H1 (cell line): ENCODE measurements at regions not wholly inside any gene's neighbourhood (a gene's known extent, or its start where the extent isn't known, plus 50 kb on each side); places are given as distances from the start of the nearest gene placed in this dataset.

Experiments
- CTCF ChIA-PET: fragments of 300-600 bp; sonication (Branson Sonifier 250); formaldehyde crosslinking; loops from one replicate; lab custom pipeline; 2021; ENCODE audit not compliant: partially characterized antibody; lab: Charles Lee
- POLR2A ChIA-PET: fragments of 300-600 bp; sonication (Branson Sonifier 250); formaldehyde crosslinking; loops from one replicate; lab custom pipeline; 2021; ENCODE audit warnings: inconsistent platforms; ENCODE audit not compliant: partially characterized antibody; lab: Charles Lee
- DNase-seq, 2 experiments: peaks; one replicate each; pipeline versions ENCODE4 v3.0.0 to v3.0.0-alpha.2; 2010 to 2022; ENCODE audit warnings: low spot score in 2 of 2, low read depth in 1 of 2, mixed read lengths in 1 of 2
- FAIRE-seq: peaks from 2 replicates; lab custom pipeline; 2011; peaks lifted over from hg19 to GRCh38; lab: Jason Lieb, UNC
- H2AFZ ChIP-seq: 2 replicates; pipeline ENCODE4 v1.8.1; 2012; ENCODE audit warnings: low read length, inconsistent platforms
- H2AK5ac ChIP-seq: 2 replicates; pipeline ENCODE4 v1.6.1; 2013; ENCODE audit warnings: low read depth, low read length
- H2BK120ac ChIP-seq: replicated peaks from 2 replicates; pipeline ENCODE3; 2013; ENCODE audit warnings: low read depth, low read length, inconsistent platforms
- H2BK12ac ChIP-seq: 2 replicates; pipeline ENCODE4 v1.6.1; 2013; ENCODE audit warnings: low read depth, low read length
- H2BK15ac ChIP-seq: 2 replicates; pipeline ENCODE4 v1.6.1; 2013; ENCODE audit warnings: low read length
- H2BK20ac ChIP-seq: 2 replicates; pipeline ENCODE4 v1.6.1; 2013; ENCODE audit warnings: low read length
- H2BK5ac ChIP-seq: 2 replicates; pipeline ENCODE4 v1.6.1; 2013; ENCODE audit warnings: low read depth, low read length
- H3K14ac ChIP-seq: 2 replicates; pipeline ENCODE4 v1.6.1; 2013; ENCODE audit warnings: inconsistent platforms; ENCODE audit not compliant: insufficient read length
- H3K18ac ChIP-seq: 2 replicates; pipeline ENCODE4 v1.6.1; 2013; ENCODE audit warnings: low read length; ENCODE audit errors: extremely low read depth
- H3K23ac ChIP-seq: 2 replicates; pipeline ENCODE4 v1.6.1; 2013; ENCODE audit warnings: inconsistent platforms; ENCODE audit not compliant: insufficient read length
- H3K23me2 ChIP-seq: 2 replicates; pipeline ENCODE4 v1.6.1; 2013; ENCODE audit warnings: low read depth, low read length
- H3K27ac ChIP-seq: 2 replicates; pipeline ENCODE4 v1.6.1; 2011; ENCODE audit warnings: low read depth, low read length, inconsistent platforms
- H3K27me3 ChIP-seq, 4 experiments: replicated peaks in 1 of 4; 1 replicate in 1 of 4; 2 replicates in 3 of 4; pipeline versions ENCODE4 v1.6.1 to v1.8.1; 2011 to 2013; ENCODE audit warnings: low read length in 3 of 4, mild to moderate bottlenecking in 3 of 4, inconsistent platforms in 2 of 4, mixed read lengths in 2 of 4, moderate library complexity in 1 of 4; ENCODE audit not compliant: control insufficient read depth in 3 of 4, insufficient read depth in 3 of 4; ENCODE audit errors: extremely low read depth in 1 of 4
- H3K36me3 ChIP-seq, 4 experiments: 2 replicates each; pipeline versions ENCODE4 v1.6.1 to v1.8.1; 2011 to 2013; ENCODE audit warnings: mild to moderate bottlenecking in 4 of 4, low read length in 3 of 4, moderate library complexity in 2 of 4, control low read depth in 1 of 4, inconsistent platforms in 1 of 4; ENCODE audit not compliant: insufficient read depth in 4 of 4, control insufficient read depth in 2 of 4
- H3K4ac ChIP-seq: replicated peaks from 2 replicates; pipeline ENCODE3; 2013; ENCODE audit warnings: low read length, low read depth, mixed read lengths, inconsistent platforms; ENCODE audit not compliant: insufficient read length
- H3K4me1 ChIP-seq, 4 experiments: replicated peaks in 1 of 4; 1 replicate in 1 of 4; 2 replicates in 3 of 4; pipeline versions ENCODE4 v1.6.1 to v1.8.1; 2011 to 2013; ENCODE audit warnings: low read length in 3 of 4, inconsistent platforms in 2 of 4, mixed read lengths in 1 of 4; ENCODE audit not compliant: insufficient read depth in 4 of 4, control insufficient read depth in 3 of 4
- H3K4me2 ChIP-seq, 2 experiments: 2 replicates each; pipeline versions ENCODE4 v1.6.1 to v1.8.1; 2011 to 2013; ENCODE audit warnings: low read depth in 2 of 2, low read length in 2 of 2, control low read depth in 1 of 2, inconsistent platforms in 1 of 2, mild to moderate bottlenecking in 1 of 2; ENCODE audit not compliant: insufficient read depth in 1 of 2
- H3K4me3 ChIP-seq, 4 experiments: fragments of 200-600, 300-600 bp in 1 of 4; sonication (generic), shearing (Covaris generic), sonication (Bioruptor Twin) in 1 of 4; 2 replicates each; pipeline versions ENCODE4 v1.5.1 to v1.8.1; 2011 to 2016; ENCODE audit warnings: low read length in 4 of 4, low read depth in 3 of 4, control low read depth in 2 of 4, inconsistent platforms in 2 of 4, mild to moderate bottlenecking in 2 of 4, mixed read lengths in 1 of 4, moderate library complexity in 1 of 4; ENCODE audit not compliant: insufficient read depth in 2 of 4; ENCODE audit errors: extremely low read depth in 1 of 4
- H3K56ac ChIP-seq: replicated peaks from 2 replicates; pipeline ENCODE3; 2013; ENCODE audit warnings: low read depth, mild to moderate bottlenecking, mixed read lengths, low read length, inconsistent platforms; ENCODE audit not compliant: insufficient read length
- H3K79me1 ChIP-seq: 2 replicates; pipeline ENCODE4 v1.6.1; 2013; ENCODE audit warnings: low read depth, low read length, control low read depth
- H3K79me2 ChIP-seq, 2 experiments: 2 replicates each; pipeline versions ENCODE4 v1.6.1 to v1.8.1; 2012 to 2013; ENCODE audit warnings: low read length in 2 of 2, mild to moderate bottlenecking in 2 of 2, inconsistent platforms in 1 of 2; ENCODE audit not compliant: insufficient read depth in 2 of 2, control insufficient read depth in 1 of 2
- H3K9ac ChIP-seq, 4 experiments: replicated peaks in 1 of 4; 1 replicate in 1 of 4; 2 replicates in 3 of 4; pipeline versions ENCODE4 v1.6.1 to v1.8.1; 2011 to 2013; ENCODE audit warnings: low read depth in 3 of 4, low read length in 3 of 4, control low read depth in 2 of 4, mild to moderate bottlenecking in 2 of 4, moderate library complexity in 2 of 4, inconsistent platforms in 1 of 4; ENCODE audit errors: extremely low read depth in 1 of 4
- H3K9me3 ChIP-seq, 2 experiments: 2 replicates each; pipeline versions ENCODE4 v1.6.1 to v1.8.1; 2012 to 2013; ENCODE audit warnings: mild to moderate bottlenecking in 2 of 2, moderate library complexity in 2 of 2, control low read depth in 1 of 2, inconsistent platforms in 1 of 2, low read depth in 1 of 2, low read length in 1 of 2, mixed read lengths in 1 of 2; ENCODE audit not compliant: insufficient read depth in 2 of 2
- H4K20me1 ChIP-seq, 2 experiments: replicated peaks in 1 of 2; 2 replicates each; pipeline versions ENCODE3 to v1.8.1; 2011 to 2013; ENCODE audit warnings: inconsistent platforms in 2 of 2, low read length in 2 of 2, mild to moderate bottlenecking in 1 of 2; ENCODE audit not compliant: insufficient read depth in 2 of 2, control insufficient read depth in 1 of 2
- H4K5ac ChIP-seq: 2 replicates; pipeline ENCODE4 v1.6.1; 2013; ENCODE audit warnings: low read length, low read depth, mixed read lengths, inconsistent platforms; ENCODE audit not compliant: insufficient read length
- H4K8ac ChIP-seq: 2 replicates; pipeline ENCODE4 v1.8.0; 2013; ENCODE audit warnings: mild to moderate bottlenecking, moderate library complexity, low read length, inconsistent platforms; ENCODE audit not compliant: insufficient read depth; ENCODE audit errors: extremely low read depth
- H4K91ac ChIP-seq: replicated peaks from 2 replicates; pipeline ENCODE3; 2013; ENCODE audit warnings: low read length, mixed read lengths, inconsistent platforms; ENCODE audit not compliant: insufficient read length
- ATF3 ChIP-seq: IDR thresholded peaks from 2 replicates; pipeline ENCODE4 v1.6.1; 2011; ENCODE audit warnings: low read depth, mild to moderate bottlenecking, low read length; ENCODE audit not compliant: insufficient read depth
- SP2 ChIP-seq: IDR thresholded peaks from 2 replicates; pipeline ENCODE4 v1.6.1; 2012; ENCODE audit warnings: mild to moderate bottlenecking, low read length, inconsistent platforms
- WGBS, 2 experiments: shearing (Covaris generic) in 1 of 2; methylation state at CpG; one replicate each; pipeline versions ENCODE4 v1.1.6 to v1.1.7; 2013 to 2015; ENCODE audit warnings: low lambda C conversion rate in 2 of 2, mixed read lengths in 2 of 2, inconsistent platforms in 1 of 2, low coverage in 1 of 2, missing lambda C conversion rate in 1 of 2; ENCODE audit not compliant: insufficient replicate concordance in 2 of 2, insufficient coverage in 1 of 2, insufficient read length in 1 of 2; ENCODE audit errors: extremely low coverage in 1 of 2, missing lambda C conversion rate in 1 of 2; 5-methylcytosine and 5-hydroxymethylcytosine counted together

- Histone ChIP-seq H3K79me2 (no peaks in the 10 kb centered on the region), H3K9ac (no peak overlapping the region), H3K27me3 (no peaks in the 10 kb centered on the region), H3K9me3 (peaks cover 0 to 3% of the 10 kb centered on the region in 2 experiments; a peak in 1 of 4 replicates), H3K4me1 (peaks cover 0 to 4% (median 0%) of the 10 kb centered on the region in 4 experiments; a peak in 2 of 7 replicates), H2AFZ (no peak overlapping the region), H4K91ac (no peak overlapping the region), H3K27ac (no peak overlapping the region), H3K23ac (no peak overlapping the region), H3K36me3 (peaks cover 0 to 4% (median 0%) of the 10 kb centered on the region in 4 experiments; a peak in 2 of 8 replicates), H2BK20ac (no peak overlapping the region), H2BK12ac (no peak overlapping the region), H4K8ac (no peak overlapping the region), H4K20me1 (no peaks in the 10 kb centered on the region), H3K79me1 (no peaks in the 10 kb centered on the region), H3K4me2 (no peak overlapping the region), H3K56ac (no peak overlapping the region), H3K23me2 (no peaks in the 10 kb centered on the region), H3K14ac (no peak overlapping the region), H2BK15ac (no peak overlapping the region), H3K4ac (no peak overlapping the region), H2BK5ac (no peak overlapping the region), H2BK120ac (no peak overlapping the region), H2AK5ac (no peak overlapping the region), H3K4me3 (no peak overlapping the region), H3K18ac (no peak overlapping the region), H4K5ac (no peak overlapping the region)
- TF ChIP-seq SP2, result no peak
- TF ChIP-seq ATF3, result no peak
- 94% methylated on average over 1 of the region's 1 CpG; no CpG with 5 or more reads in 1 of the 2 experiments for WGBS, 2 experiments
- DNase-seq (no peak), FAIRE-seq (no peak)
- ChIA-PET POLR2A (no interaction called here), CTCF (interaction anchor here (0.6 to 0.9 kb wide), 4 partner anchors 42 to 172 kb away, joined by 3 to 4 read pairs (median 3); no protein-coding TSS in a partner anchor)
Measured at GRCh38 chr7:121501566-121501965, 105.5 kb upstream of the FAM3C start.
